WTC11 (cell line): ENCODE measurements at regions not wholly inside any gene's neighbourhood (a gene's known extent, or its start where the extent isn't known, plus 50 kb on each side); places are given as distances from the start of the nearest gene placed in this dataset.

ENCODE experiments used
- AFF4 ChIP-seq: sonication (generic); formaldehyde crosslinking; IDR thresholded peaks from 2 replicates; pipeline ENCODE4 v1.8.1; 2023; ENCODE audit warnings: mild to moderate bottlenecking, missing genetic modification reagents, borderline replicate concordance
- IRF2 ChIP-seq: sonication (generic); formaldehyde crosslinking; IDR thresholded peaks from 2 replicates; pipeline ENCODE4 v1.8.0; 2022; ENCODE audit warnings: low read depth, missing genetic modification reagents, borderline replicate concordance
- MAX ChIP-seq: sonication (generic); formaldehyde crosslinking; IDR thresholded peaks from 2 replicates; pipeline ENCODE4 v1.8.0; 2022; ENCODE audit warnings: mild to moderate bottlenecking, missing genetic modification reagents
- NR3C1 ChIP-seq: sonication (generic); formaldehyde crosslinking; conservative IDR thresholded peaks from 2 replicates; pipeline ENCODE4 v1.8.1; 2023; ENCODE audit warnings: low read depth, mild to moderate bottlenecking, missing genetic modification reagents
- PREB ChIP-seq: sonication (generic); formaldehyde crosslinking; IDR thresholded peaks from 2 replicates; pipeline ENCODE4 v1.8.1; 2022; ENCODE audit warnings: mild to moderate bottlenecking, missing genetic modification reagents, moderate library complexity, borderline replicate concordance
- PRRX2 ChIP-seq: fragments of 250-450 bp; sonication (Bioruptor Pico); IDR thresholded peaks from 2 replicates; pipeline ENCODE4 v1.8.0; 2021; ENCODE audit warnings: mild to moderate bottlenecking
- TEAD1 ChIP-seq: sonication (generic); formaldehyde crosslinking; IDR thresholded peaks from 2 replicates; pipeline ENCODE4 v1.8.0; 2022; ENCODE audit warnings: mild to moderate bottlenecking, missing genetic modification reagents
- TP53 ChIP-seq: sonication (generic); formaldehyde crosslinking; IDR thresholded peaks from 2 replicates; pipeline ENCODE4 v1.8.1; 2023; ENCODE audit warnings: mild to moderate bottlenecking, missing genetic modification reagents
- TF ChIP-seq, protein P1 (sequence below): fragments of 200-600 bp; IDR thresholded peaks from 2 replicates; pipeline ENCODE4 v1.8.0; 2022; ENCODE audit warnings: antibody characterized with exemption
- TF ChIP-seq, protein P2 (sequence below): sonication (generic); formaldehyde crosslinking; IDR thresholded peaks from 2 replicates; pipeline ENCODE4 v1.8.1; 2023; ENCODE audit warnings: mild to moderate bottlenecking, missing genetic modification reagents, moderate library complexity
- TF ChIP-seq, protein P3 (sequence below): sonication (generic); formaldehyde crosslinking; IDR thresholded peaks from 2 replicates; pipeline ENCODE4 v1.8.0; 2022; ENCODE audit warnings: missing genetic modification reagents

DNA sequence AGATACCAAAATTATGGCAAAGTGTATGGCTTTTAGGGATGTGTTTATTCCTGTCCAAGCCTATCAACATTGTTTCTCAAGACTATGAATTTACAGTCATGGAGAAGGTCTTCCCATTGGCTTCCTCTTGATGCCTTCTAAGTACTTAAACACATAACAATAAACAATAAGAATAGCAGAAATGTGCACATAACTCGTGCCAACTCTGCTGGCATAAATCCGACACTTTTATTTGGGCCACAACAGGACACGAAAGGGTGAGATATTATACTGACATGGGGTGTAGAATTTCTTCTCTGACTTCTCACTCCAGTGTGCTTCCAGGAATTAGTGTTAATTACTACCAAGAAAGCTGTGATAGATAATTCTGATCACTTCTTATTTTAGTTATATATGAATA lies 695.9 kb upstream of the SLC35B3 start:
- TF ChIP-seq, protein P1, sequence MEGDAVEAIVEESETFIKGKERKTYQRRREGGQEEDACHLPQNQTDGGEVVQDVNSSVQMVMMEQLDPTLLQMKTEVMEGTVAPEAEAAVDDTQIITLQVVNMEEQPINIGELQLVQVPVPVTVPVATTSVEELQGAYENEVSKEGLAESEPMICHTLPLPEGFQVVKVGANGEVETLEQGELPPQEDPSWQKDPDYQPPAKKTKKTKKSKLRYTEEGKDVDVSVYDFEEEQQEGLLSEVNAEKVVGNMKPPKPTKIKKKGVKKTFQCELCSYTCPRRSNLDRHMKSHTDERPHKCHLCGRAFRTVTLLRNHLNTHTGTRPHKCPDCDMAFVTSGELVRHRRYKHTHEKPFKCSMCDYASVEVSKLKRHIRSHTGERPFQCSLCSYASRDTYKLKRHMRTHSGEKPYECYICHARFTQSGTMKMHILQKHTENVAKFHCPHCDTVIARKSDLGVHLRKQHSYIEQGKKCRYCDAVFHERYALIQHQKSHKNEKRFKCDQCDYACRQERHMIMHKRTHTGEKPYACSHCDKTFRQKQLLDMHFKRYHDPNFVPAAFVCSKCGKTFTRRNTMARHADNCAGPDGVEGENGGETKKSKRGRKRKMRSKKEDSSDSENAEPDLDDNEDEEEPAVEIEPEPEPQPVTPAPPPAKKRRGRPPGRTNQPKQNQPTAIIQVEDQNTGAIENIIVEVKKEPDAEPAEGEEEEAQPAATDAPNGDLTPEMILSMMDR: no peak
- TF ChIP-seq AFF4 (no peak), IRF2 (CRISPR knock-in tag) (no peak), PREB (CRISPR knock-in tag) (no peak), PRRX2 (no peak), MAX (CRISPR knock-in tag) (no peak), TP53 (CRISPR knock-in tag) (no peak), TEAD1 (no peak), NR3C1 (CRISPR knock-in tag) (no peak)
- TF ChIP-seq, protein P2, sequence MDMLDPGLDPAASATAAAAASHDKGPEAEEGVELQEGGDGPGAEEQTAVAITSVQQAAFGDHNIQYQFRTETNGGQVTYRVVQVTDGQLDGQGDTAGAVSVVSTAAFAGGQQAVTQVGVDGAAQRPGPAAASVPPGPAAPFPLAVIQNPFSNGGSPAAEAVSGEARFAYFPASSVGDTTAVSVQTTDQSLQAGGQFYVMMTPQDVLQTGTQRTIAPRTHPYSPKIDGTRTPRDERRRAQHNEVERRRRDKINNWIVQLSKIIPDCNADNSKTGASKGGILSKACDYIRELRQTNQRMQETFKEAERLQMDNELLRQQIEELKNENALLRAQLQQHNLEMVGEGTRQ (CRISPR knock-in tag): no peak
- TF ChIP-seq, protein P3, sequence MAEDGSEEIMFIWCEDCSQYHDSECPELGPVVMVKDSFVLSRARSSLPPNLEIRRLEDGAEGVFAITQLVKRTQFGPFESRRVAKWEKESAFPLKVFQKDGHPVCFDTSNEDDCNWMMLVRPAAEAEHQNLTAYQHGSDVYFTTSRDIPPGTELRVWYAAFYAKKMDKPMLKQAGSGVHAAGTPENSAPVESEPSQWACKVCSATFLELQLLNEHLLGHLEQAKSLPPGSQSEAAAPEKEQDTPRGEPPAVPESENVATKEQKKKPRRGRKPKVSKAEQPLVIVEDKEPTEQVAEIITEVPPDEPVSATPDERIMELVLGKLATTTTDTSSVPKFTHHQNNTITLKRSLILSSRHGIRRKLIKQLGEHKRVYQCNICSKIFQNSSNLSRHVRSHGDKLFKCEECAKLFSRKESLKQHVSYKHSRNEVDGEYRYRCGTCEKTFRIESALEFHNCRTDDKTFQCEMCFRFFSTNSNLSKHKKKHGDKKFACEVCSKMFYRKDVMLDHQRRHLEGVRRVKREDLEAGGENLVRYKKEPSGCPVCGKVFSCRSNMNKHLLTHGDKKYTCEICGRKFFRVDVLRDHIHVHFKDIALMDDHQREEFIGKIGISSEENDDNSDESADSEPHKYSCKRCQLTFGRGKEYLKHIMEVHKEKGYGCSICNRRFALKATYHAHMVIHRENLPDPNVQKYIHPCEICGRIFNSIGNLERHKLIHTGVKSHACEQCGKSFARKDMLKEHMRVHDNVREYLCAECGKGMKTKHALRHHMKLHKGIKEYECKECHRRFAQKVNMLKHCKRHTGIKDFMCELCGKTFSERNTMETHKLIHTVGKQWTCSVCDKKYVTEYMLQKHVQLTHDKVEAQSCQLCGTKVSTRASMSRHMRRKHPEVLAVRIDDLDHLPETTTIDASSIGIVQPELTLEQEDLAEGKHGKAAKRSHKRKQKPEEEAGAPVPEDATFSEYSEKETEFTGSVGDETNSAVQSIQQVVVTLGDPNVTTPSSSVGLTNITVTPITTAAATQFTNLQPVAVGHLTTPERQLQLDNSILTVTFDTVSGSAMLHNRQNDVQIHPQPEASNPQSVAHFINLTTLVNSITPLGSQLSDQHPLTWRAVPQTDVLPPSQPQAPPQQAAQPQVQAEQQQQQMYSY (CRISPR knock-in tag): no peak
